PC-3 (cell line): ENCODE measurements at regions not wholly inside any gene's neighbourhood (a gene's known extent, or its start where the extent isn't known, plus 50 kb on each side); places are given as distances from the start of the nearest gene placed in this dataset.

Source experiments
- EZH2phosphoT487 ChIP-seq: fragments of 300-600 bp; sonication (generic); IDR thresholded peaks from 2 replicates; pipeline ENCODE4 v1.6.1; 2018; ENCODE audit warnings: mild to moderate bottlenecking, antibody characterized with exemption, low read length, borderline replicate concordance
- TF ChIP-seq, protein P1 (sequence below): fragments of 300-600 bp; sonication (generic); conservative IDR thresholded peaks from 2 replicates; pipeline ENCODE4 v1.5.1; 2017; ENCODE audit warnings: antibody characterized with exemption, low read depth, mild to moderate bottlenecking, low read length

GRCh38 chr2:104716061-104716460, 137.9 kb upstream of the POU3F3 start:
- TF ChIP-seq, protein P1, sequence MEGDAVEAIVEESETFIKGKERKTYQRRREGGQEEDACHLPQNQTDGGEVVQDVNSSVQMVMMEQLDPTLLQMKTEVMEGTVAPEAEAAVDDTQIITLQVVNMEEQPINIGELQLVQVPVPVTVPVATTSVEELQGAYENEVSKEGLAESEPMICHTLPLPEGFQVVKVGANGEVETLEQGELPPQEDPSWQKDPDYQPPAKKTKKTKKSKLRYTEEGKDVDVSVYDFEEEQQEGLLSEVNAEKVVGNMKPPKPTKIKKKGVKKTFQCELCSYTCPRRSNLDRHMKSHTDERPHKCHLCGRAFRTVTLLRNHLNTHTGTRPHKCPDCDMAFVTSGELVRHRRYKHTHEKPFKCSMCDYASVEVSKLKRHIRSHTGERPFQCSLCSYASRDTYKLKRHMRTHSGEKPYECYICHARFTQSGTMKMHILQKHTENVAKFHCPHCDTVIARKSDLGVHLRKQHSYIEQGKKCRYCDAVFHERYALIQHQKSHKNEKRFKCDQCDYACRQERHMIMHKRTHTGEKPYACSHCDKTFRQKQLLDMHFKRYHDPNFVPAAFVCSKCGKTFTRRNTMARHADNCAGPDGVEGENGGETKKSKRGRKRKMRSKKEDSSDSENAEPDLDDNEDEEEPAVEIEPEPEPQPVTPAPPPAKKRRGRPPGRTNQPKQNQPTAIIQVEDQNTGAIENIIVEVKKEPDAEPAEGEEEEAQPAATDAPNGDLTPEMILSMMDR, result no peak
- no peak for TF ChIP-seq EZH2phosphoT487
